ENCODE measurements at regions not wholly inside any gene's neighbourhood (a gene's known extent, or its start where the extent isn't known, plus 50 kb on each side); places are given as distances from the start of the nearest gene placed in this dataset.
"Not testable (repeated sequence)": the region's sequence is repeated elsewhere in the genome, so short reads cannot be mapped to it uniquely, and the experiment has no call there.

DNA sequence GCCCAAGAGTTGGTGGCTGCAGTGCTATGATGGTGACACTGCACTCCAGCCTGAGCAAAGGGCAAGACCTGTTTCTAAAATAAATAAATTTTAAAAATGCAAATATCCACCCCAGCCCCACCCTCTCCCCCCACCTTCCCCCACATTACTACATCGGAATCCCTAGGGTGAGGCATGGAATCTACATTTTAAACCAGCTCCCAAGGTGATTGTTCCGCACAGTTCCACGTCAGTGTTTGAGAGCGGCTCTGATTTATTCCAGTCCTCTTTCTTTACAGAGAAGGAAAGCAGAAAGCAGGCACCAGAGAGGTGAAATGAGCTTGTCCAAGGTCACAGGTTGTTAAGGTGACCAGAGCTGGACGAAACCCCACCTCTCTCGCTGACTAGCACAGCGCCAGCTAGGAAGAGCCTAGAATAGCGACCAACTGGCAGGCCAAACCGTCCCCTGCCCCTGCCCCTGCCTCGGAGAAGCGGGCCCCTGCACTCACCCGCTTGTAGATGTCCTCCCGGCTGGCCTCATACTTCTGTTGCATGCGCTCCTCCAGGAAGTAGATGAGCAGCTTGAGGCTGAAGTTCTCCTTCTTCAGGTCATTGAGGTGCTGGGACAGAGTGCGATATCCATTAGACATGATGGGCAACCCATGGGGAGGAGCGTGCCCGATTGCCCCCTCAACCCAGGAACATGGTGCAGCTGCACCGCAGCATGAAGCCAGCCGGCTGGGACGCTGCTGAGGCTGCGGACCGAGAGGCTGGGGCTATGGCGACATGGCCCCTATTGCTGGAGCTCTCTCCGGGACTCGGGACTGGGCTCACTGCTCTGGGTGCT, 103.7 kb upstream of the NBPF26 start:
- H3K9me3 ChIP-seq (ENCODE audit: control insufficient read depth, insufficient read depth, low read length); H2BK5ac ChIP-seq (ENCODE audit: low read depth, low read length, poor library complexity, severe bottlenecking); H3K36me3 ChIP-seq (ENCODE audit: control insufficient read depth, insufficient read depth, low read length); in situ Hi-C loops (cut with MboI; ENCODE audit: low sequenced_read_pairs); dilution Hi-C loops (cut with HindIII; ENCODE audit: low sequenced_read_pairs, unreplicated experiment); H4K20me1 ChIP-seq (ENCODE audit: insufficient read depth, low read length); H2AFZ ChIP-seq (replicated peaks; ENCODE audit: low read length, poor library complexity); H3K4ac ChIP-seq (ENCODE audit: low read depth, low read length); H2BK120ac ChIP-seq (ENCODE audit: low read depth, low read length); intact Hi-C loops (cut with micrococcal nuclease); H3K79me1 ChIP-seq (ENCODE audit: low read depth in 1 of 2, low read length in 2 of 2); H2BK20ac ChIP-seq (ENCODE audit: low read depth, low read length); H4K5ac ChIP-seq (ENCODE audit: low read depth, low read length); H3K18ac ChIP-seq (ENCODE audit: low read depth, low read length); H3K4me1 ChIP-seq (ENCODE audit: control insufficient read depth, insufficient read depth, low read length); H3K4me3 ChIP-seq (ENCODE audit: insufficient read depth, low read depth, low read length); H2AK5ac ChIP-seq (ENCODE audit: low read depth, low read length); H3K27me3 ChIP-seq (ENCODE audit: control insufficient read depth, insufficient read depth, low read length); ATAC-seq (ENCODE audit: low read depth); H4K8ac ChIP-seq (ENCODE audit: low read depth in 2 of 2, low read length in 2 of 2); POLR2A ChIA-PET (ENCODE audit: unreplicated experiment); CTCF ChIA-PET; H2AK9ac ChIP-seq (replicated peaks; ENCODE audit: low read depth, low read length, poor library complexity); BruUV-seq (replicated peaks); H3K23ac ChIP-seq (ENCODE audit: low read depth, low read length); H3K9ac ChIP-seq (ENCODE audit: low read depth, low read length); H4K91ac ChIP-seq (ENCODE audit: insufficient read depth, low read depth, low read length); DNase-seq; H3K9me1 ChIP-seq (ENCODE audit: insufficient read depth, low read length); H3K56ac ChIP-seq (ENCODE audit: extremely low read depth, insufficient read depth, low read length); H3K27ac ChIP-seq (ENCODE audit: insufficient read depth, low read length); H2BK15ac ChIP-seq (ENCODE audit: low read depth, low read length); H3K14ac ChIP-seq (replicated peaks; ENCODE audit: low read depth, low read length); H3K4me2 ChIP-seq (ENCODE audit: low read depth, low read length): not testable (repeated sequence)
- WGBS, 2 experiments (ENCODE audit: extremely low coverage in 2 of 2, insufficient read length in 1 of 2), result no CpG with 5 or more reads among the region's 25 CpGs

DNA sequence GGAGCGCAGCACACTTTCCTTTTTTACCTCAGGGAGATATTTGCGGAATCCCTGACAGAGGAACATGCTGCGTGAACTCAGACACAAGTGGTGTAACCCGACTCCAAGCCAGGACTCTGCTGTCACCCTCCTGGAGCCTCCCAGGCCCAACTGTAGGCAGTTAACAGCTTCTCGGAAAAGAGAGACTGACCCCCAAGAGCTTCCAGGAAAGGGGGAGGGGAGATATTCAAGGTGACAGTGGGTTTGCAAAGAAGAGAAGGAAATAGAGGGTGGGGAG, 103.1 kb upstream of the NBPF26 start:
- H4K91ac ChIP-seq (ENCODE audit: insufficient read depth, low read depth, low read length); POLR2A ChIA-PET (ENCODE audit: unreplicated experiment); intact Hi-C loops (cut with micrococcal nuclease): not testable (repeated sequence)

More for the DNA sequence above, 103.1 kb upstream of the NBPF26 start:
- H4K8ac ChIP-seq (ENCODE audit: low read depth in 2 of 2, low read length in 2 of 2); H3K23ac ChIP-seq (ENCODE audit: low read depth, low read length); H3K14ac ChIP-seq (replicated peaks; ENCODE audit: low read depth, low read length); H3K4me2 ChIP-seq (ENCODE audit: low read depth, low read length); H3K18ac ChIP-seq (ENCODE audit: low read depth, low read length); H3K79me1 ChIP-seq (ENCODE audit: low read depth in 1 of 2, low read length in 2 of 2); CTCF ChIA-PET; H4K5ac ChIP-seq (ENCODE audit: low read depth, low read length); H2AK9ac ChIP-seq (replicated peaks; ENCODE audit: low read depth, low read length, poor library complexity); H3K36me3 ChIP-seq (ENCODE audit: control insufficient read depth, insufficient read depth, low read length); H3K4ac ChIP-seq (ENCODE audit: low read depth, low read length); H3K4me1 ChIP-seq (ENCODE audit: control insufficient read depth, insufficient read depth, low read length); H2AK5ac ChIP-seq (ENCODE audit: low read depth, low read length); in situ Hi-C loops (cut with MboI; ENCODE audit: low sequenced_read_pairs); dilution Hi-C loops (cut with HindIII; ENCODE audit: low sequenced_read_pairs, unreplicated experiment); H2BK15ac ChIP-seq (ENCODE audit: low read depth, low read length); ATAC-seq (ENCODE audit: low read depth); H2BK120ac ChIP-seq (ENCODE audit: low read depth, low read length); DNase-seq; H3K9me1 ChIP-seq (ENCODE audit: insufficient read depth, low read length); H4K20me1 ChIP-seq (ENCODE audit: insufficient read depth, low read length); BruUV-seq (replicated peaks); H2BK20ac ChIP-seq (ENCODE audit: low read depth, low read length); H3K9ac ChIP-seq (ENCODE audit: low read depth, low read length); H2AFZ ChIP-seq (replicated peaks; ENCODE audit: low read length, poor library complexity); H3K9me3 ChIP-seq (ENCODE audit: control insufficient read depth, insufficient read depth, low read length); H3K4me3 ChIP-seq (ENCODE audit: insufficient read depth, low read depth, low read length); H2BK5ac ChIP-seq (ENCODE audit: low read depth, low read length, poor library complexity, severe bottlenecking); H3K27me3 ChIP-seq (ENCODE audit: control insufficient read depth, insufficient read depth, low read length); H3K27ac ChIP-seq (ENCODE audit: insufficient read depth, low read length); H3K56ac ChIP-seq (ENCODE audit: extremely low read depth, insufficient read depth, low read length): not testable (repeated sequence)
- whole genome bisulfite sequencing, 2 experiments (ENCODE audit: extremely low coverage in 2 of 2, insufficient read length in 1 of 2), result no CpG with 5 or more reads among the region's 5 CpGs

Measured in IMR-90 (cell line).